Chondrocyte (in vitro differentiated cells): ENCODE measurements at regions not wholly inside any gene's neighbourhood (a gene's known extent, or its start where the extent isn't known, plus 50 kb on each side); places are given as distances from the start of the nearest gene placed in this dataset.
"Not testable (repeated sequence)": the region's sequence is repeated elsewhere in the genome, so short reads cannot be mapped to it uniquely, and the experiment has no call there.

Source experiments
- DNase-seq: peaks from one replicate; pipeline ENCODE4 v3.0.0; 2021; ENCODE audit warnings: mixed read lengths, low spot score
- H3K27ac Mint-ChIP-seq: one replicate; pipeline ENCODE4 v1.8.0; 2021; ENCODE audit warnings: mild to moderate bottlenecking, moderate library complexity, mixed read lengths; ENCODE audit not compliant: unreplicated experiment
- H3K27me3 Mint-ChIP-seq: 2 replicates; pipeline ENCODE4 v1.8.0; 2021; ENCODE audit warnings: low read depth, mixed read lengths
- H3K36me3 Mint-ChIP-seq: 2 replicates; pipeline ENCODE4 v1.8.0; 2021; ENCODE audit warnings: low read depth, mixed read lengths
- H3K4me1 Mint-ChIP-seq: 2 replicates; pipeline ENCODE4 v1.8.0; 2021; ENCODE audit warnings: low read depth, mild to moderate bottlenecking, mixed read lengths
- H3K4me3 Mint-ChIP-seq: one replicate; pipeline ENCODE4 v1.8.0; 2021; ENCODE audit warnings: mild to moderate bottlenecking, moderate library complexity, mixed read lengths; ENCODE audit not compliant: unreplicated experiment
- H3K9me3 Mint-ChIP-seq: 2 replicates; pipeline ENCODE4 v1.8.0; 2021; ENCODE audit warnings: low read depth, mixed read lengths
- CTCF ChIP-seq: fragments of 200-600 bp; sonication (generic); IDR thresholded peaks from 2 replicates; pipeline ENCODE4 v1.5.0; 2021; ENCODE audit warnings: antibody characterized with exemption, mild to moderate bottlenecking, moderate library complexity

- no peak overlapping the region for H3K27ac Mint-ChIP-seq
- no peak for TF ChIP-seq CTCF
- H3K27me3 Mint-ChIP-seq, result peaks cover 37% of the 10 kb centered on the region
- peaks cover 10% of the 10 kb centered on the region for H3K4me1 Mint-ChIP-seq
- DNase-seq, result no peak
- no peaks in the 10 kb centered on the region for H3K9me3 Mint-ChIP-seq
- peaks cover 1% of the 10 kb centered on the region for H3K36me3 Mint-ChIP-seq
- H3K4me3 Mint-ChIP-seq, result no peak overlapping the region
Observed at GRCh38 chr12:131572626-131573025, 138.3 kb upstream of the SFSWAP start.

- Mint-ChIP-seq H3K9me3 (no peaks in the 10 kb centered on the region), H3K36me3 (peaks cover 1% of the 10 kb centered on the region), H3K27me3 (peaks cover 39% of the 10 kb centered on the region), H3K4me3 (no peak overlapping the region), H3K4me1 (peaks cover 10% of the 10 kb centered on the region), H3K27ac (no peak overlapping the region)
- TF ChIP-seq CTCF, result no peak
- DNase-seq, result no peak
Observed at GRCh38 chr12:131573631-131574394, 137.1 kb upstream of the SFSWAP start.

GRCh38 chr12:131574395-131574771 lies 136.5 kb upstream of the SFSWAP start:
- Mint-ChIP-seq H3K4me1 (peaks cover 10% of the 10 kb centered on the region), H3K36me3 (peaks cover 1% of the 10 kb centered on the region), H3K27ac (no peak overlapping the region), H3K9me3 (no peaks in the 10 kb centered on the region), H3K27me3 (peaks cover 42% of the 10 kb centered on the region), H3K4me3 (no peak overlapping the region)
- no peak for TF ChIP-seq CTCF
- no peak for DNase-seq

GRCh38 chr12:131575371-131575770 lies 135.5 kb upstream of the SFSWAP start:
- no peak for DNase-seq
- TF ChIP-seq CTCF, result no peak
- H3K27me3 Mint-ChIP-seq, result peaks cover 44% of the 10 kb centered on the region

GRCh38 chr12:131576734-131577133 lies 134.2 kb upstream of the SFSWAP start:
- DNase-seq, H3K36me3 Mint-ChIP-seq, H3K4me3 Mint-ChIP-seq, H3K9me3 Mint-ChIP-seq, H3K27ac Mint-ChIP-seq: not testable (repeated sequence)
- peaks cover 44% of the 10 kb centered on the region for H3K27me3 Mint-ChIP-seq
- H3K4me1 Mint-ChIP-seq, result peaks cover 10% of the 10 kb centered on the region

More at GRCh38 chr12:131575371-131575770, 135.5 kb upstream of the SFSWAP start:
- Mint-ChIP-seq H3K4me1 (peaks cover 10% of the 10 kb centered on the region), H3K9me3 (no peaks in the 10 kb centered on the region), H3K27ac (no peak overlapping the region), H3K36me3 (peaks cover 1% of the 10 kb centered on the region), H3K4me3 (no peak overlapping the region)

GRCh38 chr12:131577766-131578165 lies 133.1 kb upstream of the SFSWAP start:
- no peaks in the 10 kb centered on the region for H3K36me3 Mint-ChIP-seq
- H3K4me3 Mint-ChIP-seq, result no peak overlapping the region
- no peak for TF ChIP-seq CTCF
- H3K27ac Mint-ChIP-seq, result no peak overlapping the region
- H3K27me3 Mint-ChIP-seq, result peaks cover 43% of the 10 kb centered on the region
- no peak for DNase-seq
- H3K4me1 Mint-ChIP-seq, result peaks cover 10% of the 10 kb centered on the region
- H3K9me3 Mint-ChIP-seq, result no peaks in the 10 kb centered on the region
